DND-41 (cell line): ENCODE measurements at regions not wholly inside any gene's neighbourhood (a gene's known extent, or its start where the extent isn't known, plus 50 kb on each side); places are given as distances from the start of the nearest gene placed in this dataset.

ENCODE experiments used
- ATAC-seq: fragments of 200-7000 bp; cut with Tn5 transposase; 3 replicates; pipeline ENCODE4 v1.9.1; 2021; ENCODE audit warnings: low read depth; ENCODE audit not compliant: insufficient read depth
- DNase-seq: peaks from one replicate; pipeline ENCODE4 v3.0.0-alpha.2; 2020
- H2AFZ ChIP-seq: 2 replicates; pipeline ENCODE4 v1.6.0; 2012; ENCODE audit warnings: low read depth, low read length
- H3K27ac ChIP-seq: 2 replicates; pipeline ENCODE4 v1.5.1; 2012; ENCODE audit warnings: low read length, inconsistent platforms
- H3K27me3 ChIP-seq: fragments of 200-600 bp; sonication (generic); 2 replicates; pipeline ENCODE4 v1.6.0; 2012; ENCODE audit warnings: low read length, mild to moderate bottlenecking, inconsistent platforms; ENCODE audit not compliant: insufficient read depth, poor library complexity
- H3K36me3 ChIP-seq: 2 replicates; pipeline ENCODE4 v1.5.1; 2012; ENCODE audit warnings: low read length, inconsistent platforms; ENCODE audit not compliant: insufficient read depth
- H3K4me1 ChIP-seq: 2 replicates; pipeline ENCODE4 v1.5.1; 2012; ENCODE audit warnings: mild to moderate bottlenecking, low read length; ENCODE audit not compliant: insufficient read depth
- H3K4me2 ChIP-seq: 2 replicates; pipeline ENCODE4 v1.6.0; 2012; ENCODE audit warnings: mild to moderate bottlenecking, moderate library complexity, low read length, inconsistent platforms; ENCODE audit not compliant: insufficient read depth
- H3K4me3 ChIP-seq, 2 experiments: fragments of 200-600 bp in 1 of 2; shearing (Covaris generic) in 1 of 2; 2 replicates each; pipeline ENCODE4 v1.5.1; 2012 to 2016; ENCODE audit warnings: inconsistent platforms in 2 of 2, low read length in 2 of 2, mild to moderate bottlenecking in 2 of 2, low read depth in 1 of 2, moderate library complexity in 1 of 2
- H3K79me2 ChIP-seq: 2 replicates; pipeline ENCODE4 v1.6.0; 2012; ENCODE audit warnings: low read length, inconsistent platforms; ENCODE audit not compliant: insufficient read depth
- H3K9ac ChIP-seq: 2 replicates; pipeline ENCODE4 v1.6.0; 2012; ENCODE audit warnings: low read depth, mild to moderate bottlenecking, inconsistent platforms, low read length, moderate library complexity
- H3K9me3 ChIP-seq: 2 replicates; pipeline ENCODE4 v1.5.1; 2012; ENCODE audit warnings: low read length, moderate library complexity, mild to moderate bottlenecking, inconsistent platforms; ENCODE audit not compliant: insufficient read depth, severe bottlenecking
- H4K20me1 ChIP-seq: 2 replicates; pipeline ENCODE4 v1.6.0; 2012; ENCODE audit warnings: low read length; ENCODE audit not compliant: insufficient read depth
- EZH2 ChIP-seq: IDR thresholded peaks from 3 replicates; pipeline ENCODE4 v1.6.1; 2012; ENCODE audit warnings: borderline replicate concordance, low read depth, mild to moderate bottlenecking, moderate library complexity, low read length, inconsistent platforms; ENCODE audit not compliant: severe bottlenecking
- TF ChIP-seq, protein P1 (sequence below): IDR thresholded peaks from 2 replicates; pipeline ENCODE4 v1.5.1; 2012; ENCODE audit warnings: borderline replicate concordance, low read length, moderate library complexity, mild to moderate bottlenecking; ENCODE audit not compliant: poor library complexity, severe bottlenecking; ENCODE audit errors: extremely low read depth

DNA sequence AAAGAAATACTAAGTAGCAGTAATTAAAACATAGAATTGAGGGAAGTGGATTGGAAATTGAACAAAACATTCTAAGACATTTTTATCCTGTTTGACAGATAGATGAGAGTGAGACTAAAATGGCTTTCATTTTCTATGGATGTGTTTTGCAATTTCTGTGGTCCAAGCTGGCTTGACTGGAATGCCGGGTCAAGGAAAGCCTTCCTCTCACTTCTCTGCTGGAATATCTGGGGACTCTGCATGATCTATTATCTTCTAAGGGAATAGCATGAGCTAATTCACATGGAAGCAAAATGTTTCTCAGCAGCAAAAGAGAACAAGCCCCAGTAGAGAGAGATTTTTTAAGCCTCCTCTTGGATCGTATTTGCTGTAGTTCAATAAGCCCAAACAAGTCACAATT, 407.9 kb upstream of the ATXN7L3B start:
- no peak for DNase-seq
- no peak overlapping the region for H3K27ac ChIP-seq
- ATAC-seq = no peak
- H3K36me3 ChIP-seq = no peaks in the 10 kb centered on the region
- H3K79me2 ChIP-seq = no peaks in the 10 kb centered on the region
- H3K27me3 ChIP-seq = no peaks in the 10 kb centered on the region
- no peak overlapping the region for H3K4me3 ChIP-seq
- H3K9me3 ChIP-seq = no peaks in the 10 kb centered on the region
- H4K20me1 ChIP-seq = no peaks in the 10 kb centered on the region
- no peak overlapping the region for H3K4me2 ChIP-seq
- TF ChIP-seq EZH2 = no peak
- TF ChIP-seq, protein P1, sequence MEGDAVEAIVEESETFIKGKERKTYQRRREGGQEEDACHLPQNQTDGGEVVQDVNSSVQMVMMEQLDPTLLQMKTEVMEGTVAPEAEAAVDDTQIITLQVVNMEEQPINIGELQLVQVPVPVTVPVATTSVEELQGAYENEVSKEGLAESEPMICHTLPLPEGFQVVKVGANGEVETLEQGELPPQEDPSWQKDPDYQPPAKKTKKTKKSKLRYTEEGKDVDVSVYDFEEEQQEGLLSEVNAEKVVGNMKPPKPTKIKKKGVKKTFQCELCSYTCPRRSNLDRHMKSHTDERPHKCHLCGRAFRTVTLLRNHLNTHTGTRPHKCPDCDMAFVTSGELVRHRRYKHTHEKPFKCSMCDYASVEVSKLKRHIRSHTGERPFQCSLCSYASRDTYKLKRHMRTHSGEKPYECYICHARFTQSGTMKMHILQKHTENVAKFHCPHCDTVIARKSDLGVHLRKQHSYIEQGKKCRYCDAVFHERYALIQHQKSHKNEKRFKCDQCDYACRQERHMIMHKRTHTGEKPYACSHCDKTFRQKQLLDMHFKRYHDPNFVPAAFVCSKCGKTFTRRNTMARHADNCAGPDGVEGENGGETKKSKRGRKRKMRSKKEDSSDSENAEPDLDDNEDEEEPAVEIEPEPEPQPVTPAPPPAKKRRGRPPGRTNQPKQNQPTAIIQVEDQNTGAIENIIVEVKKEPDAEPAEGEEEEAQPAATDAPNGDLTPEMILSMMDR = no peak
- no peak overlapping the region for H2AFZ ChIP-seq
- no peak overlapping the region for H3K9ac ChIP-seq
- H3K4me1 ChIP-seq = no peaks in the 10 kb centered on the region

DNA sequence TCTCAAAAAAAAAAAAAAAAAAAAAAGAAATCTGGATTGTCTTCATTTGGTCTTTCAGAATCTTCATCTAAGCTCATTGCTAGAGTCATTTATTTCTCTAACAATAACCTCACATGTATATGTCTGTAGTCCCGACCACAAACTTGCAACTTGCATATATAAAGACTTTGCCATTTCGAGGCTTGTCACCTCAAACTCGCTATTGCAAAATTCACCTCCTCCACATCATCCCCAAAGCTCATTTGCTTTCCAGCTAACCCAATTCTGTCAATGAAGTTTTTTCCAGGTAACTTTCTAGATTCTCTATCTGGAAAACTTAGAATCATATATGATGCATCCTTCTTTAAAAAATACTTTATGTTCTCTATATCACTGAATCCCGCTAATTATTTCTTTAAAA, 393.2 kb upstream of the ATXN7L3B start:
- no peak overlapping the region for H3K9ac ChIP-seq
- no peak overlapping the region for H3K4me3 ChIP-seq
- no peak overlapping the region for H2AFZ ChIP-seq
- H3K36me3 ChIP-seq = no peaks in the 10 kb centered on the region
- no peak overlapping the region for H3K4me2 ChIP-seq
- no peaks in the 10 kb centered on the region for H3K4me1 ChIP-seq
- no peaks in the 10 kb centered on the region for H3K27me3 ChIP-seq
- no peaks in the 10 kb centered on the region for H4K20me1 ChIP-seq
- H3K79me2 ChIP-seq = no peaks in the 10 kb centered on the region
- no peaks in the 10 kb centered on the region for H3K9me3 ChIP-seq
- ATAC-seq (no peak), DNase-seq (no peak)
- TF ChIP-seq, protein P1 = no peak
- H3K27ac ChIP-seq = no peak overlapping the region

DNA sequence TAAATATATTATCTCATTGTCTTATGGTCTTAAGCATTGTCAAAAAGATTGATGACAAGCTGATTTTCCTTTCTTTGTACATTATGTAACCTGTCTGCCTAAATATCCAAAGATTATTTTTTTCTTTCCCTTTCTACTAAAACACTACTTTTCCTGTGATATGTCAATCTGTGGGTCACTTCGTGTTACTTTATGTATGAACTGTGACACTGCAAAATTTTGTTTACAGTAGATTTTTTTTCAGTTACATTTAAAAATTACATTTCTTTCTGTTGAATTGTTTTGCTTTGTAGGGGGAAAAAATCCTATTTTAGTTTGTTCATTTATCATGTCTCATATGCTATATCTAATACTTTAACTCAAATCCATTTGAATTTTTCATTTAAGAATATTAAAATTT, 392.3 kb upstream of the ATXN7L3B start:
- Histone ChIP-seq H2AFZ (no peak overlapping the region), H3K27ac (no peak overlapping the region), H3K4me1 (no peaks in the 10 kb centered on the region), H3K4me3 (no peak overlapping the region), H4K20me1 (no peaks in the 10 kb centered on the region), H3K4me2 (no peak overlapping the region), H3K27me3 (no peaks in the 10 kb centered on the region), H3K9me3 (no peaks in the 10 kb centered on the region), H3K79me2 (no peaks in the 10 kb centered on the region), H3K9ac (no peak overlapping the region), H3K36me3 (no peaks in the 10 kb centered on the region)
- DNase-seq = no peak
- TF ChIP-seq, protein P1 = no peak
- TF ChIP-seq EZH2 = no peak
- ATAC-seq = no peak

DNA sequence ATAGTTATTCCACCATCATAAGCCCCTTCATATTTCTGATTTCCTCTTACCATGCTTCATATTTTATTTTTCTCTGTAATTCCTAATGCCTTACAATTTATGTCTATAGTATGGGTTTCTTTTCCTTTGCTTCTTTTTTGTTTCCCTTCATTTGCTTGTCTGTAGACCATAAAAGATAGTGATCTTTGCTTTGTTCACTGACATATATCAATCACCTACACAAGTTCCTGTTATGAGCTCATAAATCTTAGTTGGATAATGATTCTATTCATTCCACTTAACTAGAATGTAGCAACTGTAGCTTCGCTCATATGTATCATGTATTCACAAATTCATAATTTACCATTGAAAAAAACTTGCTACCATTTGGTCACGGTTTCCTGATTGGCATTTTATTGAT, 388.8 kb upstream of the ATXN7L3B start:
- H2AFZ ChIP-seq = no peak overlapping the region
- TF ChIP-seq, protein P1 = no peak
- TF ChIP-seq EZH2 = no peak

More for the DNA sequence above, 388.8 kb upstream of the ATXN7L3B start:
- Histone ChIP-seq H3K27me3 (no peaks in the 10 kb centered on the region), H3K79me2 (no peaks in the 10 kb centered on the region), H3K36me3 (no peaks in the 10 kb centered on the region), H4K20me1 (no peaks in the 10 kb centered on the region), H3K9me3 (no peaks in the 10 kb centered on the region), H3K9ac (no peak overlapping the region), H3K4me1 (no peaks in the 10 kb centered on the region), H3K4me3 (no peak overlapping the region), H3K4me2 (no peak overlapping the region), H3K27ac (no peak overlapping the region)
- ATAC-seq (no peak), DNase-seq (no peak)
